HG03460 (cell line): ENCODE measurements at regions not wholly inside any gene's neighbourhood (a gene's known extent, or its start where the extent isn't known, plus 50 kb on each side); places are given as distances from the start of the nearest gene placed in this dataset.
"Not testable (repeated sequence)": the region's sequence is repeated elsewhere in the genome, so short reads cannot be mapped to it uniquely, and the experiment has no call there.

Experiments
- ATAC-seq: cut with Tn5 transposase; IDR thresholded peaks from one replicate; pipeline ENCODE4 v1.9.1; 2021; ENCODE audit not compliant: unreplicated experiment

GRCh38 chr11:45000918-45001317, 50.2 kb upstream of the TP53I11 start:
- no peak for ATAC-seq

DNA sequence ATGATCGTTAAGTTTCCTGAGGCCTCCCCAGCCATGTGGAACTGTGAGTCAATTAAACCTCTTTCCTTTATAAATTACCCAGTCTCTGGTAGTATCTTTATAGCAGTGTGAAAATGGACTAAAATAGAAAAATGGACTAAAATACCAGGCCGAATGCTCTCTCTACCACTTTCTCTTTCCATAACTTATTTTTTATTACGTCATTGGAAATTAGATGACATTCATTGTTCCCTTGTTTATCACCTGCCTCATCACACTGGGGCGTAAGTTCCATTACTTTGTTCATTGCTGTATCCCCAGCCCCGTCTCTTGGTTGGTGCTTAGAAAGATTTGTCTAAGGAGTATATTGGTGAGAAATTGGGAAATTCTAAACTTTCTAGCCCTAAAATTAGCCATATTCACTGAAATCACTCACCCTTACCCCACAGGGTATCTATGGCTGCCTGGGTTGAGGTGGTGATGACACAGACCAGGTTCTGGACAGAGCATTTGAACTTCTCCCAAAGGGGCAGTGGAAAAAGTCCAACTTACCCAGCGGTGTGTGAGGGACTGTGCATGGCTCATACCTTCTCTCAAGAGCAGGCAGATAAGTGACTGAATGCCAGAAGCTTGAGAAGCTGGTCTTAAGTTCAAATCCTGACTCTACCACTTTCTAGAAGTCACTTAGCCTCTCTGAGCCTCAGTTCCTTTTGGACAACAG, 50.9 kb upstream of the TP53I11 start:
- no peak for ATAC-seq

GRCh38 chr11:45005106-45005505, 54.4 kb upstream of the TP53I11 start:
- no peak for ATAC-seq

DNA sequence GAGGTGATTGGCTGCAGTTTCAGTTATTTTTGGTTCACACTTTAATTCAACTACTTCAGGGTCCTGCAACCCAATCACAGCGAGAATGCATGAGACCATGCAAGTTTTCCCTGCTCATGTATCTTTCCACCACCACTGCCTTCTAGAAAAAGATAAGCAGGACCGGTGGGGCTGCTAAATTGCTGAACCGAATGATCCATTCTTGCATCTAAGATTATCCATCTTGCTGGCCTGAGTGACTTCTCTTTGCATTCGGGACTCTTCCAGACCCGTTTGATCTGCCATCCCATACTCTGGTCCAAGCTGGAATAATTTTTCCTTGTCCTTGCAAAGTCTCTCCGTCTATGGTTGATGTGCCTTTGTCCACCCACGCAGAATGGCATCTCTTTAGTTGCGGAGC, 56.3 kb upstream of the TP53I11 start:
- no peak for ATAC-seq

DNA sequence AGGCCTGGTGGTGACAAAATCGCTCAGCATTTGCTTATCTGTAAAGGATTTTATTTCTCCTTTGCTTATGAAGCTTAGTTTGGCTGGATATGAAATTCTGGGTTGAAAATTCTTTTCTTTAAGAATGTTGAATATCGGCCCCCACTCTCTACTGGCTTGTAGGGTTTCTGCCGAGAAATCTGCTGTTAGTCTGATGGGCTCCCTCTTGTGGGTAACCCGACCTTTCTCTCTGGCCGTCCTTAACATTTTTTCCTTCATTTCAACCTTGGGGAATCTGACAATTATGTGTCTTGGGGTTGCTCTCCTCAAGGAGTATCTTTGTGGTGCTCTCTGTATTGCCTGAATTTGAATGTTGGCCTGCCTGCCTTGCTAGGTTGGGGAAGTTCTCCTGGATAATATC, 65.3 kb upstream of the TP53I11 start:
- ATAC-seq = not testable (repeated sequence)

GRCh38 chr11:45016446-45016845, 65.8 kb upstream of the TP53I11 start:
- not testable (repeated sequence) for ATAC-seq

DNA sequence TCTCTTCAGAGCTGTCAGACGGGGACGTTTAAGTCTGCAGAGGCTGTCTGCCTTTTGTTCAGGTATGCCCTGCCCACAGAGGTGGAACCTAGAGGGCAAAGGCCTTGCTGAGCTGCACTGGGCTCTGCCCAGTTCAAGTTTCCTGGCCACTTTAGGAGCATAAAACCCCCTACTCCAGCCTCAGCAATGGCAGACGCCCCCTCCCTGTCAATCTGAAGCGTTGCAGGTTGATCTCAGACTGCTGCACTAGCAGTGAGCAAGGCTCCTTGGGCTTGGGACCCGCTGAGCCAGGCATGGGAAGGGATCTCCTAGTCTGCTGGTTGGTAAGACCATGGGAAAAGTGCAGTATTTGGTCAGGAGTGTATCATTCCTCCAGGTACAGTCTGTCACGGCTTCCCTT, 66.6 kb upstream of the TP53I11 start:
- no peak for ATAC-seq

DNA sequence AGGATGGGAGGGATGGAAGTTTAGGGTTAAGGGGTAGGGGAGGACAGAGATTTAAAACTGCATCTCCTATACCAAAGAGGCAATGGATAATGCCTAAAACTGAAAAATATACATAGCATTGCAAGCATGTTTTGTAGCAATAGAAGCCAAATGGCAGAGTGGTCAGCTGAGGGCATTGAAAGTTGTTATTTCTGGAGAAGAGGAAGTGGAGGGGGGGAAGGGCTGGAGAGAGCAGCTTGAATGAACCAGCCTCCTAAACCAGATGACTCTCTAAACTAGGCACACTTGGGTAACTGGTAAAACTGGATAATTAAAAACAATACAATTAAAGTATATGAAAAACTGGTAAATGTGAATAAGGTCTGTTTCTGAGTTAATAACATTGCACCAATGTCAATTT, 70.3 kb upstream of the TP53I11 start:
- no peak for ATAC-seq

DNA sequence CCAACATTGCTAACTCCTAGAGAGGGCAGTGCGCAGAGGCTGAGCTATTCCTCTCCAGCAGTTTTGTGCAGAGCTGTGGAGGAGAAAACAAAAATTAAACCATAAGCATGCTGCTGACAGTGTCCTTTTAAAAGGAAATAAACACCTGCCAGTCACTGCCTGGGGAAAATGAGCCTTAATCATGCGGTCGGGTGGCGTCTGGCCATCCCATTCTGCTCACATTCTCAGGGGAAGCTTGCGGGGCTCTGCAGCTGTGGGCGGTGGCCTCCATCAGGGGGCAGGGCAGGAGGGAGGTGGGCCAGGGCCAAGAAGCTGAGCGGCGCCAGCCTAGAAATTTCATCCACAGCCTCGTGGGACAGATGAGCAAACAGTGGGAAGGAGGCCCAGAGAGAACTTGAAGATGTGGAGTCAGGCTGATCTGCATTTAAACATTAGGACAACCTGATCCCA, 71.0 kb upstream of the TP53I11 start:
- ATAC-seq = no peak

DNA sequence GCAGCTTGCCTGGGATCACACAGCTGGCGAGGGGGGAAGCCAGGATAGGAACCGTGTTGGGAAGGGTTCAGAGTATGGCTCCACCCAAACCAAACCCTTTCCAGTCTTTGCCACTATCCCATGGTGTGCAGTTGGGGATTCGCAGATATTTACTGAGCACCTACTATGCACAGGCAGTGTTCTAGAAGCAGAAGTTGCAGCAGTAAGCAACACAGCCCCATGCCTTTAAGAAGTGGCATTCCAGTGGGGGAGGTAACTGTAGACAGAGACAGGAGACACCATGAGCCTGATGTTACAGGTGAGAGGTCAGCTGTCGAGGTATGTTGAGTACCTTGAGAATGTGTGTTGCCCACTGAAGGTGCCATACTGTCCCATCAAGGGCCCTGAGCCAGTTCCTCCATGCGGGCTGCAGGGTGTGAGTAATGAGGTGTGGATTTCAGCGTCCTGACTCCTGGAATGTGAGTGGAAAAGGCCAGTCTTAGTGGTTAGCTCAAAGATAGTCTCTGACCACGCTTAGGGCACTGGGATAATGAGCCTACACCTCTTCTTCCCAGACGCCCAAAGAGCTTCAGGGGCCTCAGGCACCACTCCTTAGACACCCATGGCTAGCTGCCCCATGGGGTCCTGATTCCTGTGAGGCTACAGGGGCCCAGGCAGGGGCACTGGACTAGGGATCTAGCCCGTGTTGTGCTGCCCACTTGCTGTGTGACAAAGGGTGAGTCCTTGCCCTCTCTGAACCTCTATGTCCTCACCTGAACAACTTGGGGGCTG, 71.8 kb upstream of the TP53I11 start:
- ATAC-seq = no peak

- ATAC-seq = no peak
Observed at GRCh38 chr11:45023065-45023365, 72.3 kb upstream of the TP53I11 start.

GRCh38 chr11:45024316-45024715, 73.6 kb upstream of the TP53I11 start:
- no peak for ATAC-seq

GRCh38 chr11:45024846-45025588, 74.3 kb upstream of the TP53I11 start:
- no peak for ATAC-seq

GRCh38 chr11:45025716-45026492, 75.2 kb upstream of the TP53I11 start:
- ATAC-seq = peak; percentile 75

- ATAC-seq = no peak
Observed at GRCh38 chr11:45026835-45027234, 76.2 kb upstream of the TP53I11 start.

GRCh38 chr11:45027312-45027711, 76.6 kb upstream of the TP53I11 start:
- no peak for ATAC-seq

- no peak for ATAC-seq
Observed at GRCh38 chr11:45028911-45029682, 78.4 kb upstream of the TP53I11 start.

GRCh38 chr11:45030778-45031177, 80.1 kb upstream of the TP53I11 start:
- no peak for ATAC-seq

GRCh38 chr11:45031912-45032519, 81.3 kb upstream of the TP53I11 start:
- peak; percentile 85 for ATAC-seq

DNA sequence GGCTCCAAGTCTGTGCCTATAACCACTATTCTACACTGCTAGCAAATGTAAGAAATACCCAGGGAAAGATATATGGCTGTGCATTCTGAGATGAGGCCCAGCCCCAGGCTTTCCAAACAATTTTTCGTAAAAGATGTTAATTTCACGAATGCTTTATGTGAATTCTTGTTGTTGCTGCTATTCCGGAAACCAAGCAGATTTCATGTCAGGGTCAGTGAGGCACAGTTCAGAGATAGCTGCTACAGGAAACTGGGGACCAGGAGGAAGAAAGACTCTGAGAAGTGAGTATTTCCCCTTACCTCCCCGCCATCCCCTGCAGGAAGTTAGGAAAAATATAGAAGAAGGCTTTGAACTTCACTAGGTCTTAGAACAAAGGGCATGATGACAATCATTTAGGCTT, 84.7 kb upstream of the TP53I11 start:
- no peak for ATAC-seq
